ENCODE measurements at regions not wholly inside any gene's neighbourhood (a gene's known extent, or its start where the extent isn't known, plus 50 kb on each side); places are given as distances from the start of the nearest gene placed in this dataset.

- TF ChIP-seq CTCF (IDR thresholded peaks at IDR 0.05; ENCODE audit: insufficient read depth, low read depth, low read length, missing control alignments): no peak
- H3K4me3 ChIP-seq (ENCODE audit: low read length): no peak overlapping the region
- DNase-seq (ENCODE audit: low read depth): no peak
Measured at GRCh38 chr7:124489082-124489819, 276.3 kb downstream of the GPR37 start.

- H3K4me3 ChIP-seq (ENCODE audit: low read length): no peak overlapping the region
- no peak for TF ChIP-seq CTCF (IDR thresholded peaks at IDR 0.05; ENCODE audit: insufficient read depth, low read depth, low read length, missing control alignments)
- DNase-seq (ENCODE audit: low read depth): peak; percentile 8
Measured at GRCh38 chr7:124482229-124482628, 283.4 kb downstream of the GPR37 start.

- H3K4me3 ChIP-seq (ENCODE audit: low read length): no peak overlapping the region
- DNase-seq (ENCODE audit: low read depth): no peak
- no peak for TF ChIP-seq CTCF (IDR thresholded peaks at IDR 0.05; ENCODE audit: insufficient read depth, low read depth, low read length, missing control alignments)
Measured at GRCh38 chr7:124480821-124481290, 284.7 kb downstream of the GPR37 start.

- no peak overlapping the region for H3K4me3 ChIP-seq (ENCODE audit: low read length)
- DNase-seq (ENCODE audit: low read depth): no peak
- no peak for TF ChIP-seq CTCF (IDR thresholded peaks at IDR 0.05; ENCODE audit: insufficient read depth, low read depth, low read length, missing control alignments)
Measured at GRCh38 chr7:124480036-124480820, 285.4 kb downstream of the GPR37 start.

- DNase-seq (ENCODE audit: low read depth): peak; percentile 73
- no peak overlapping the region for H3K4me3 ChIP-seq (ENCODE audit: low read length)
- TF ChIP-seq CTCF (IDR thresholded peaks at IDR 0.05; ENCODE audit: insufficient read depth, low read depth, low read length, missing control alignments): no peak
Measured at GRCh38 chr7:124462249-124462648, 303.3 kb downstream of the GPR37 start.

- TF ChIP-seq CTCF (IDR thresholded peaks at IDR 0.05; ENCODE audit: insufficient read depth, low read depth, low read length, missing control alignments): no peak
- no peak for DNase-seq (ENCODE audit: low read depth)
- H3K4me3 ChIP-seq (ENCODE audit: low read length): no peak overlapping the region
Measured at GRCh38 chr7:124460555-124460954, 305.0 kb downstream of the GPR37 start.

All from epithelial cell of esophagus (primary cell).